Breast epithelium (tissue), 4 donors: ENCODE measurements at regions not wholly inside any gene's neighbourhood (a gene's known extent, or its start where the extent isn't known, plus 50 kb on each side); places are given as distances from the start of the nearest gene placed in this dataset.
"Not testable (repeated sequence)": the region's sequence is repeated elsewhere in the genome, so short reads cannot be mapped to it uniquely, and the experiment has no call there.

Source experiments
- DNase-seq, 2 donors: peaks; one replicate each; pipeline ENCODE4 v3.0.0-alpha.2; 2019; ENCODE audit warnings: low spot score in 2 of 2
- H3K27ac ChIP-seq, 2 donors: fragments of 200-600 bp; sonication (generic) in 1 of 2; one replicate each; pipeline ENCODE4 v1.5.1; 2016 to 2019; ENCODE audit warnings: mild to moderate bottlenecking in 1 of 2
- H3K27me3 ChIP-seq, 2 donors: fragments of 200-600 bp; sonication (generic) in 1 of 2; one replicate each; pipeline versions ENCODE4 v1.5.1 to v1.6.0; 2017 to 2019; ENCODE audit warnings: control low read depth in 1 of 2, mild to moderate bottlenecking in 1 of 2
- H3K36me3 ChIP-seq: fragments of 200-600 bp; one replicate; pipeline ENCODE4 v1.5.1; 2019
- H3K4me1 ChIP-seq, 2 donors: fragments of 200-600 bp; sonication (generic); one replicate each; pipeline ENCODE4 v1.5.1; 2016 to 2019; ENCODE audit warnings: control low read depth in 1 of 2
- H3K4me3 ChIP-seq, 3 donors: fragments of 200-600 bp; sonication (generic); 1 replicate in 2 of 3; 2 replicates in 1 of 3; pipeline ENCODE4 v1.5.1; 2016 to 2019; ENCODE audit warnings: mild to moderate bottlenecking in 3 of 3, moderate library complexity in 2 of 3
- H3K9me3 ChIP-seq, 2 donors: fragments of 200-600 bp; sonication (generic) in 1 of 2; one replicate each; pipeline ENCODE4 v1.5.1; 2016 to 2019; ENCODE audit warnings: control low read depth in 1 of 2
- CTCF ChIP-seq, 3 donors: fragments of 450-650 bp; IDR thresholded peaks; one replicate each; pipeline ENCODE4 v1.5.1; 2016 to 2017; ENCODE audit warnings: antibody characterized with exemption in 3 of 3, mild to moderate bottlenecking in 3 of 3, moderate library complexity in 3 of 3
- POLR2A ChIP-seq: fragments of 450-650 bp; IDR thresholded peaks from one replicate; pipeline ENCODE4 v1.6.1; 2016; ENCODE audit warnings: antibody characterized with exemption, mild to moderate bottlenecking, moderate library complexity
- POLR2AphosphoS5 ChIP-seq, 3 donors: sonication (generic); formaldehyde crosslinking; IDR thresholded peaks; one replicate each; pipeline ENCODE4 v1.6.1; 2017; ENCODE audit warnings: antibody characterized with exemption in 3 of 3
- intact Hi-C: fragments of 100-400 bp; cut with DNase I; formaldehyde crosslinking; loops from one replicate; pipeline ENCODE4 v1.15.1; 2023; ENCODE audit warnings: low total_unique reads

DNA sequence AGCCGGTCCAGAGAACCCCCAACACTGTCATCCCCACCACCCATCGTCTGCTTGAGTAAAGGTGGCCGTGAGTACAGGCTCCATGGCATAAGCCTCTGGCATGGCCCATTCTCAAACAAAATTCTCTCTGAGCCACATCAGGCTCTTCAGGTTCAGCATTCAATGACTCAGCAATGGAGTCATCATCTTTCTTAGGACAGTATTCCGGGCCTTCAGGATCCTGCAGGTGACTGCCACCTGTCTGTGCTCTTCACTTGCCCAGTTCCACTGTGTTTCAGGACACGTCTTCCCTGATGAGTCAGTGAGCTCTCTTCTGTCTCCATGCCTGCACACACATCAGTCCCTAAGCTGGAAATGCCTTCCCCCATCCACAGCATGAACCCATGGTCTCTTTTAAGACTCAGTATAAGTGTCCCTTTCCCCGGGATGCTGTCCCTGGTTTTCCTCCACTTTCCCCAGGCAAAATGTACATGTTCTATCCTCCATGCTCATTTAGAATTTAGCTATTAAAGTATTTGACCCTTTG is 81.1 kb upstream of the FGGY start:
- Histone ChIP-seq H3K27ac (no peak overlapping the region), H3K27me3 (no peaks in the 10 kb centered on the region), H3K4me1 (no peaks in the 10 kb centered on the region), H3K36me3 (no peaks in the 10 kb centered on the region), H3K4me3 (no peak overlapping the region), H3K9me3 (no peaks in the 10 kb centered on the region)
- intact Hi-C loops, result no loop called here
- no peak for TF ChIP-seq POLR2A
- TF ChIP-seq POLR2AphosphoS5 (IDR thresholded peaks at IDR 0.05), result no peak
- no peak for DNase-seq

DNA sequence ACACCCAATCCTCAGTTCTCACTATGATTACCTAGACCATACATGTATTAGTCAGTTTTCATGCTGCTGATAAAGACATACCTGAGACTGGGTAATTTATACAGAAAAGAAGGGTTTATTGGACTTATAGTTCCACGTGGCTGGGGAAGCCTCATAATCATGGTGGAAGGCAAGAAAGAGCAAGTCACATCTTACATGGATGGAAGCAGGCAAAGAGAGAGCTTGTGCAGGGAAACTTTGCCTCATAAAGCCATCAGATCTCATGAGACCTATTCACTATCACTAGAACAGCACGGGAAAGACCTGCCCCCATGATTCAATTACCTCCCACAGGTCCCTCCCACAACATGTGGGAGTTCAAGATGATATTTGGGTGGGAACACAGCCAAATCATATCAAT is 79.5 kb upstream of the FGGY start:
- DNase-seq, H3K9me3 ChIP-seq, H3K27me3 ChIP-seq, H3K27ac ChIP-seq, intact Hi-C loops, H3K36me3 ChIP-seq, H3K4me1 ChIP-seq, H3K4me3 ChIP-seq: not testable (repeated sequence)

GRCh38 chr1:59218521-59219236 is 78.2 kb upstream of the FGGY start:
- no peak for DNase-seq
- H3K9me3 ChIP-seq, result no peaks in the 10 kb centered on the region
- intact Hi-C loops, result no loop called here
- TF ChIP-seq CTCF (IDR thresholded peaks at IDR 0.05), result no peak
- TF ChIP-seq POLR2A, result no peak
- TF ChIP-seq POLR2AphosphoS5 (IDR thresholded peaks at IDR 0.05), result no peak
- H3K36me3 ChIP-seq, result no peaks in the 10 kb centered on the region
- H3K27ac ChIP-seq, result no peak overlapping the region
- no peaks in the 10 kb centered on the region for H3K27me3 ChIP-seq
- no peaks in the 10 kb centered on the region for H3K4me1 ChIP-seq
- no peak overlapping the region for H3K4me3 ChIP-seq

DNA sequence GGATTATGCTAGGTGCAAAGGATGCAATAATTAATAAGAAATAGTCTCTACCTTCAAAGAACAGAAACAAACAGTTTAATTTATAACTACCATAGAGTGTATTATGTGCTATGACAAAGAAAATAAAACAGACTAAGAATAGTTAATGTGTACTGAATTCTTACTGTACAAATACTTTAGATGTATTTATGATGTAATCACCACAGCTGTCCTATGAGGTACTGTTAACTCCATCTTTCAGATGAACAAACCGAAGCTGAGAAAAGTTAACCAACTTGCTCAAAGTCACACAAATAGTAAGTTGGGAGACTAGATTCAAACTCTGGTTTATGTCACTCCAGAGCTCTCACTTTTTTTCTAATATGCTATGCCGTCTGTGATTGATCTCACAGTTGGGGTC is 77.0 kb upstream of the FGGY start:
- intact Hi-C loops, result no loop called here
- Histone ChIP-seq H3K27ac (no peak overlapping the region), H3K36me3 (no peaks in the 10 kb centered on the region), H3K4me1 (no peaks in the 10 kb centered on the region), H3K27me3 (no peaks in the 10 kb centered on the region), H3K9me3 (no peaks in the 10 kb centered on the region), H3K4me3 (no peak overlapping the region)
- TF ChIP-seq POLR2AphosphoS5 (IDR thresholded peaks at IDR 0.05), result no peak
- TF ChIP-seq CTCF (IDR thresholded peaks at IDR 0.05), result no peak
- TF ChIP-seq POLR2A, result no peak
- DNase-seq, result no peak

DNA sequence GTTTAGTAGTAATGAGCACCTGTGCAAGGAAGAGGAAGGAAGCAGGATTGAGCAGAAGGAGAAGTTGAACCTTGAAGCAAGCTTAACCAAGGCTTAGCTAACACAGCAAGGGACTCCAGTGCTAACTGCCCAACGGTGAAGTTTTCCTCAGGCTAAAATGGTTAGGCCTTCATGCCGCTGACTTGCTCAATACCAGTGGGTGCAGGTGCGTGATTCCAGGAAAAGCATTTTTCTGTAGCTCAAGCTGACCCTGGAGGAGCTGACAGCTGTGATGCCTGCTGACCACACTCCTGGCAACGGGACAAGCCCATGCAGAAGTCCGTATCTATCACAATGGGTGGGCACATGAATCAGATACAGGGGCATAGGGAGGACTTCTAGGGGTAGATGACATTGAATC is 76.5 kb upstream of the FGGY start:
- no peak for DNase-seq
- Histone ChIP-seq H3K27me3 (no peaks in the 10 kb centered on the region), H3K36me3 (no peaks in the 10 kb centered on the region), H3K4me3 (no peak overlapping the region), H3K9me3 (no peaks in the 10 kb centered on the region), H3K27ac (no peak overlapping the region), H3K4me1 (no peaks in the 10 kb centered on the region)
- intact Hi-C loops, result no loop called here
- TF ChIP-seq POLR2AphosphoS5 (IDR thresholded peaks at IDR 0.05), result no peak
- TF ChIP-seq POLR2A, result no peak
- TF ChIP-seq CTCF (IDR thresholded peaks at IDR 0.05), result no peak

GRCh38 chr1:59223198-59223597 is 73.7 kb upstream of the FGGY start:
- TF ChIP-seq CTCF (IDR thresholded peaks at IDR 0.05), result no peak
- TF ChIP-seq POLR2AphosphoS5 (IDR thresholded peaks at IDR 0.05), result no peak
- no peak for TF ChIP-seq POLR2A
- Histone ChIP-seq H3K27ac (no peak overlapping the region), H3K9me3 (no peaks in the 10 kb centered on the region), H3K27me3 (no peaks in the 10 kb centered on the region), H3K36me3 (no peaks in the 10 kb centered on the region), H3K4me1 (no peaks in the 10 kb centered on the region), H3K4me3 (no peak overlapping the region)
- intact Hi-C loops, result no loop called here
- DNase-seq, result no peak
